Activated CD8-positive, alpha-beta memory T cell treated with anti-CD3 and anti-CD28 coated beads for 24 hours (primary cell): ENCODE measurements at regions not wholly inside any gene's neighbourhood (a gene's known extent, or its start where the extent isn't known, plus 50 kb on each side); places are given as distances from the start of the nearest gene placed in this dataset.
"Not testable (repeated sequence)": the region's sequence is repeated elsewhere in the genome, so short reads cannot be mapped to it uniquely, and the experiment has no call there.

Source experiments
- DNase-seq: peaks from one replicate; pipeline ENCODE4 v3.0.0-alpha.2; 2020

- DNase-seq = not testable (repeated sequence)
These were observed 53.0 kb upstream of the C1QTNF3 start for GRCh38 chr5:34096033-34096432.

GRCh38 chr5:34099891-34100290 is 56.9 kb upstream of the C1QTNF3 start:
- DNase-seq = not testable (repeated sequence)

- not testable (repeated sequence) for DNase-seq
These were observed 58.6 kb upstream of the C1QTNF3 start for GRCh38 chr5:34101567-34101966.

DNA sequence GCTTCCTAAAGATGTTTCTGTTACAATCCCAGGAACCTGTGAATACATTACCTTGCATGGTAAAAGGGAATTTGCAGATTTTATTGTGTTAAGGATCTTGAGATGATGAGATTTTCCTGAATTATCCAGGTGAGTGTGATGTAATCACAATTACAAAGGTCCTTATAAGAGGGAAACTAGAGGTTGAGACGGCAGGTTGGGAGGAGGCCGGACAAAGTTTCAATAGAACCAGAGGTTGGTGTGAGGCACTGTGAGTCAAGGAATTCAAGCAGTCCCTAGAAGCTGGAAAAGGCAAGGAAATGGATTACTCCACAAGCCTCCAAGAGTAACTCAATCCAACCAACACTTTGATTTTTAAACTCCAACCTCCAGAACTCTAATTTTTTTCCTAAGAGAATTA is 65.9 kb upstream of the C1QTNF3 start:
- not testable (repeated sequence) for DNase-seq

GRCh38 chr5:34124280-34124679 is 81.3 kb upstream of the C1QTNF3 start:
- DNase-seq = not testable (repeated sequence)

DNA sequence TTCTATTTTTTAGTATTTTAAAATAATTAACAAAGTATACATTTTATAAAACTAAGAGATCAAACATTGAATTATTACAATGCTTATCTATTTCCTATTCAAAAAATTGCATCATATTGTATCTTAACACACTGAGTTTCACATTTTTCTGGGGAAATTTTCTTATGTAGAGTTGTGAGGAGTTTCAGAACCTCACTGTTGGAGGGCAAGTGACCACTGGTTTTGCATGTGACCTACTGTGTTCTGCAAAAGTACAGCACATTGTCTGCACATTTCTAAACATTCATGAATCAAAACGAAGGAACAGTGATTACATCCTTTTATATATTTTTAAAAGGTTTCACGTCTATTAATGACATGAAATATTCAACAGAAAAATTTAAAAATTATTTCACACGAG is 82.3 kb upstream of the C1QTNF3 start:
- DNase-seq = not testable (repeated sequence)

- DNase-seq = not testable (repeated sequence)
These were observed 83.7 kb upstream of the C1QTNF3 start for GRCh38 chr5:34126741-34127140.

DNA sequence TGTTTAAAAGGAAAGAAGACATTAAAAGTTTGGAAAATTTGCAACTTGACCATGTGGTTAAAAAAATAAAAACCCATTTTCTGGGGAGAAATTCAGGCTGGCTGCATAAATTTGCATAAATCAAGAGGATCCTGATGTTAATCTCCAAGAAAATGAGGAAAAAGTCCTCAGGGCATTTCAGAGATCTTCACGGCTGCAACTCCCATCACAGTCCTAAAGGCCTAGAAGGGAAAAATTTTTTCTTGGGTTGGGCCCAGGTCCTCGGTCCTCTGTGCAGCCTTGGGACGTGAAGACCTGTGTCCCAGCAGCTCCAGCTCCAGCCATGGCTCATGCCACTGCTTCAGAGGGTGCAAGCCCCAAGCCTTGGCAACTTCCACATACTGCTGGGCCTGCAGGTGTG is 84.8 kb upstream of the C1QTNF3 start:
- not testable (repeated sequence) for DNase-seq

DNA sequence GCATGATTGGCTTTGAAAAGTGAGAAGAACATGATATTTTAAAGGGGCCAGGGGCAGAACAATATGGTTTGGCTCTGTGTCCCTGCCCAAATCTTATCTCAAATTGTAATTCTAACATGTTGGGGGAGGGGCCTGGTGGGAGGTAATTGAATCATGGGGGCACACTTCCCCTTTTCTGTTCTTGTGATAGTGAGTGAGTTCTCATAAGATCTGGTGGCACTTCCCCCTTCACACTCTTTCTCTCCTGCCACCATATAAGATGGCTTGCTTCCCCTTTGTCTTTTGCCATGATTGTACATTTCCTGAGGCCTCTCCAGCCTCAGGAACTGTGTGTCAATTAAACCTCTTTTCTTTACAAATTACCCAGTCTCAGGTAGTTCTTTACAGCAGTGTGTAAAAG is 85.9 kb upstream of the C1QTNF3 start:
- DNase-seq = not testable (repeated sequence)

DNA sequence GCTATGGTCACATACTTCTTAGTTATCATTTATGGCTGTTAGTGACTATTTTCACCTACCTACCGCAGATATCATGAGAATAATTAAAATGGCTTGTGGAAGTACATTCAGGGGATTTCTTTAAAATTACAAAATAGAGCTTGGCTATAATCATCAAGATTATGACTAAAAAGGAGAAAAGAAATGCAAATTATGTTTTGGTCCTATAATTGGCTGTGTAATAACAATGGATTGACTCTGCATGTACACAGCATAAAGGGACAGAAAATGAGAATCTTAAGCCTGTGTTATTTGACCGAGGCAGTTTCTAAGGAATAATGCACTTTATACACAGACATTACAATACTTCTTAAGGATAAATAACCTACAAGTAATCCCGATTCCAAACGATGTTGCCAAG is 112.0 kb upstream of the C1QTNF3 start:
- DNase-seq = not testable (repeated sequence)

- not testable (repeated sequence) for DNase-seq
These were observed 113.8 kb upstream of the C1QTNF3 start for GRCh38 chr5:34156703-34157414.

DNA sequence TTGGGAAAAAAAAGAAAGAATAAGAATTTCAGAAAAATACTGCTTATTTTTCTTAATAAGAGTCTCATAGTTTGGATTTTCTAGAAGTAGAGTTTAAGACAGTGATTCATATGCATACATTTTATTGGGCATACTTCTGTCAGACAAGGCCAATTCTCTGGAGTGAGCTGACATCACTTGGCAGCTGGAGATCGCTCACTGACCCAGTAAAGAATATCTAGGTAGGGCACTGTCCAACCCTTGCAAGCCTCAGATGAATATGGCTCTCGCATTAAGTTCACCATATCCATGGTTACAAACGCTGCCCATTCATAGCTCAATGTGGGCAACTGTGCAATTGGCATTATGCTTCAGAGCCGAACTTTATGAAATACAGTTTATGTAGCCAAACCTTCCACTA is 117.9 kb upstream of the C1QTNF3 start:
- not testable (repeated sequence) for DNase-seq

- not testable (repeated sequence) for DNase-seq
These were observed 128.4 kb upstream of the C1QTNF3 start for GRCh38 chr5:34171398-34171797.

- not testable (repeated sequence) for DNase-seq
These were observed 136.6 kb upstream of the C1QTNF3 start for GRCh38 chr5:34179453-34180190.

DNA sequence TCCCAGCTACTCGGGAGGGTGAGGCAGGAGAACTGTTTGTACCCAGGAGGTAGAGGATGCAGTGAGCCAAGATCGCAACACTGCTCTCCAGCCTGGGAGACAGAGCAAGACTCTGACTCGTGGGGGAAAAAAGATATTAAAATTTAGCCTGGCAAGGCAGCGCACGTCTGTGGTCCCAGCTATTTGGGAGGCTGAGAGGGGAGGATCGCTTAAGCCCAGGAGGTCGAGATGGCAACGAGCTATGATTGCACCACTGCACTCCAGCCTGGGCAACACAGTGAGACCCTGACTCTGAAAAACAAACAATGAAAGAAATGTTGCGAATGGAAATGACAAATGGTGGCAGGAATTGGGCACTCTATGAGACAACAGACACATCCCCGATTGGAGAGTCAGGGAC is 137.2 kb upstream of the C1QTNF3 start:
- DNase-seq = not testable (repeated sequence)

DNA sequence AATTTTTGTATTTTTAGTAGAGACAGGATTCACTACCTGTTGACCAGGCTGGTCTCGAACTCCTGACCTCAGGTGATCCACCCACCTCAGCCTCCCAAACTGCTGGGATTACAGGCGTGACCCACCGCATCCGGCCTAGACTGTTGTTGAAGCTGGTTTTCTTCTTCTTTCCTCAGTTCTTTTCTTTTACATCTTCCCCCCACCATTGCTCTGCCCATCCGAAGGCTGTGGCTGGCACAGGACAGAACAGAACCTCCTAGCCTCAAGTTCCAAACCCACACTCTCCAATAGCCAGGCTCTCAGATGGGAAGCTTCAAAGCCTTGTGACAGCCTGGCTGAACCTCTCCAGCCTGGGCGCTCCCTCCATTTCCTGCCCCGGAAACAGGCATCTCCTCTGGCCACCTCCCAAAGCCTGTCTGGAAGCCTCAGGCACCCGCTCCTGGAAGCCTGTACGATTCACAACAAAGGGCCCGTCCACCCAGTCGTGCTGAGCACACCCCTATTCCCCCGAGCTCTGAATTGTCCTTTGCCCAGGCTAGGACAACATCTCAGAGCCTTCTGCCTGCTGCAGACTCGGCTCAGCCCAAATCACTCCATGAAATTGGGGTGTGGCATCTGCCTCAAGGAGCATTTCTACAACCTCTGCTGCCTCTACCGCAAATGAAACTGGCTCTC is 138.1 kb upstream of the C1QTNF3 start:
- not testable (repeated sequence) for DNase-seq

GRCh38 chr5:34185005-34185404 is 142.0 kb upstream of the C1QTNF3 start:
- not testable (repeated sequence) for DNase-seq

DNA sequence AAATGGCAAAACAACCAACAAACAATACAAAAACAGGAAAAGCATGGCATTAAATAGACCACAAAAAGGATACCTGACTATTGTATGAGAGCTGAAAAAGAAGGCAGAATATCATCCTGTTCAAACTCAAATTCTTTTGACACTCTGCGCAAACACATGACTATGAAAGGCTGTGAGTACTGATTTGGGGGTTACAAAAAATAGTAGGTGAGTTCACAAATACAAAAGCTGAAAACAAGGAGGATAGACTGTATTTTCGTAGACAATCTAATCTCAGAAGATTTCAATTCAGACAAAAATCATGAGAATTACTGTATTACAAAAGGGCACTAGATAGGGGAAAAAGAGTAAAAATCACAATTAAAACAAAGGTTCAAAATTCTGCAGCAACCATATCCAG is 142.6 kb upstream of the C1QTNF3 start:
- DNase-seq = not testable (repeated sequence)

GRCh38 chr5:34186108-34186507 is 143.1 kb upstream of the C1QTNF3 start:
- not testable (repeated sequence) for DNase-seq

- DNase-seq = not testable (repeated sequence)
These were observed 143.9 kb upstream of the C1QTNF3 start for GRCh38 chr5:34186865-34187264.

- not testable (repeated sequence) for DNase-seq
These were observed 144.4 kb upstream of the C1QTNF3 start for GRCh38 chr5:34187441-34187840.

- not testable (repeated sequence) for DNase-seq
These were observed 145.2 kb upstream of the C1QTNF3 start for GRCh38 chr5:34188001-34188822.

DNA sequence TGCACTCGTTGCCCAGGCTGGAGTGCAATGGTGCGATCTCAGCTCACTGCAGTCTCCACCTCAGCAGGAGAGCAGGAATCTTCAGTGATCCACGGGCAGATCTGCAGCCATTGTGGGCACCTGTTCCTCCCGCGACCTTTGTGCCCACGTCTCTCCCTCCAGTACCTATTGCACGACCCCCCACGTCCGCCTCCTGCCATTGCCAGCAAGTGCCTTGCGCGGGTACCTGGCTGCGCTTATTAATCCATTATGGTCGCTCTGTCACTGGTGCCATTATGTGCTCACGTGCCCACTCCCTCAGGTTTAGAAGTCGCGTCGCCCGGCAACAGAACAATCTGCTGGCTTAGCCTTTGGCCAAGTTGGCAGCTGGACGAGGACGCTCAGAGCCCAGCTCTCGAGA is 146.2 kb upstream of the C1QTNF3 start:
- not testable (repeated sequence) for DNase-seq
